HG02571 (cell line): ENCODE measurements at regions not wholly inside any gene's neighbourhood (a gene's known extent, or its start where the extent isn't known, plus 50 kb on each side); places are given as distances from the start of the nearest gene placed in this dataset.
"Not testable (repeated sequence)": the region's sequence is repeated elsewhere in the genome, so short reads cannot be mapped to it uniquely, and the experiment has no call there.

Experiments
- ATAC-seq: cut with Tn5 transposase; IDR thresholded peaks from one replicate; pipeline ENCODE4 v1.9.1; 2021; ENCODE audit warnings: mild to moderate bottlenecking, moderate library complexity; ENCODE audit not compliant: unreplicated experiment

DNA sequence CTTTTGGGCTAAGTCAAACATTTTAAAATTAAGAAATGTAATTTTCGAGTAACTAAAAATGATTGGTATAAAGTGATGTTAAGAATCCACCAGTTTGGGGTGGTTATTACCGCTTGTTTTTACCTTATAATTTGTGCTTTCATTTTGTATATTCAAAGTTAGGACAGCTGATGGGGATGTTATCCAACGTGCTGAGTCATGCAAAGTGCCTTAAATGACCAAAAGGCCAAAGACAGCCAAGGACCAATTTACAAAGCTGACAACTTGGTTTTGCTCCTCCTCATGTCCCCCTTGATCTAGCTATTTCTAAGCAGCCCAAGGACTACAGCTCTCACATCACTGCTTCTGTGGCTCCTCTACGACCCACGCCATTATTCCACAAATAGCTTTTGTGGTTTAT is 181.4 kb upstream of the PCDH7 start:
- ATAC-seq = no peak

DNA sequence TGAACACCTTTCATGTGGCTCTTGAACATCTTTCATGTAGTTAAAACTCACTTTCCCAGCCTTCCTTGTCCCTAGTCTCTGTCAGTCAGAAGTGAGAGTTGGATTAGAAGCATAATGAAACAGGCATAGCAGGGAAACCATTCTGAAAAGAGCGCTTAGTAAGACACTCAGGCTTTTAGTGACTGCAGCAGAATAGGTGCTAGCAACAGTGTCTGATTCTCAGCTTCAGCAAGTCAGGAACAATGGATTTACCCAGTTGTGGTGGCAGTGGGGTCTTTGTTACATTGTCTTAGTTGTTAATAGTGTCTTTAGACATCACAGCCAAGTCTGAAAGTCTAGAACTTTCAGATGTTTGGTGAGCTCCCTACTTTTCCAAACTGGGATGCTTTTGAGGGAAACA is 177.1 kb upstream of the PCDH7 start:
- no peak for ATAC-seq

DNA sequence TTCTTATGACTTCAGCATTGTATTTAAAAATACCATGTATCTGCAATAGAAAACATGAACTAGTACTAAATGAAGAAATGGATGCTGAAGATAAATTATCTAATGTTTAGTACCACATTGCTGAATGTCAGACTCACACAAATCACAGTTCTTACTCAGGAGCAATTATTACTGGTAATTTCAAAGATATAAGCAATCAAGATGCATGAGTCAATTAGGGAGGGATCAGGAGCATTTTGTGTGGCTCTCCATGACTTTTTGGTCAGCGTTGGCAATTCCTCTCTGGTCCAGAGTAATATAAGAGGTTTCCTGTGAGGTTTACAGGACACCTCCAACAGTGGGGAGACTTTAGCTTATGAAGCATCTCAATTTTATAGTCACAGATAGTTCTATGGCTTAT is 167.0 kb upstream of the PCDH7 start:
- ATAC-seq = no peak

DNA sequence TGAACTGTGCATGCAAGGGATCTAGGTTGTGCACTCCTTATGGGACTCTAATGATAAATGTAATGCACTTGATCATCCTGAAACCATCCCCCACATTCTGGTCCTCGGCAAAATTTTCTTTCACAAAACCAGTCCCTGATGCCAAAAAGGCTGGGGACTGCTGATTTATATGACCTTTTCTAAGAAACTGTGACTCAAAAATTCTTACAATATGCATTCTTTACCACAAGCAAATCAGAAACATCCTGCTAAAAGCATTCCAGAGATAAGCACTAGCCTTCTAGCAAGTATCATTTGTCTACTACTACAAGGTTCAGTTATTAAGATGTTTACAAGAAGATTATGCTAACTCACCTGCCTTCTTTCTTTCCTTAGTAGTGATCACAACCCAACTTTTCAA is 166.5 kb upstream of the PCDH7 start:
- no peak for ATAC-seq

DNA sequence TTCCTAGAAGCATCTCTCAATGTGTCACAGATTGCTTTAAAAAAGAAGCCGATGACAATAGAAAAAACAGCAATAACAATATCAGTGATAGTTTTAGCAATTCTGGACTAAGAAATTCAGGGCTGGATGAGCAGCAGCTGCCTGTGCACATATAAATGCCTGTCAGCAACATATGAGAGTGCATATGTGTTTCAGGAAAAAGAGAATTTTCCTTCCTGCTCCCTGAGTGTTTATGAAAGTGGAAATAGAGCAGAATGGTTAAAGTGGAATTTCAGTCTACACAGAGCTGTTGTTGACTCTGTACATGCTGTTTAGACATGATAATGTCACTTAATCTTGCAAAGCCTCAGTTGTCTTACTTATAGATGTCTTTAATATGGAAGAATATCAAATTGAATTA is 164.4 kb upstream of the PCDH7 start:
- no peak for ATAC-seq

DNA sequence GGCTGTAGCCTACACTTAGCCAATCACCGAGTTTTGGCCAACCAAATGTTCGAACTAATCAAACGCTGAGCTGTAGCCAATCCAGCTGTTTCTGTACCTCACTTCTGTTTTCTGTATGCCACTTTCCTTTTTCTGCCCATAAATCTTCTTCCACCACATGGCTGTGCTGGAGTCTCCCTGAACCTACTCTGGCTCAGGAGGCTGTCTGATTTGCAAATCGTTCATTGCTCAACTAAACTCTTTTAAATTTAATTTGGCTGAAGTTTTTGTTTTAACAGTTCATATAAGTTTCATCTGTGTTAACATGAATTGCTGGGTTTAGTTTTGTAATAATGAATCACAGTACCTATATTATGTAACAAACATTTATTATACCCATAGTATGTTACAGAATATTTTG is 160.7 kb upstream of the PCDH7 start:
- ATAC-seq = no peak

DNA sequence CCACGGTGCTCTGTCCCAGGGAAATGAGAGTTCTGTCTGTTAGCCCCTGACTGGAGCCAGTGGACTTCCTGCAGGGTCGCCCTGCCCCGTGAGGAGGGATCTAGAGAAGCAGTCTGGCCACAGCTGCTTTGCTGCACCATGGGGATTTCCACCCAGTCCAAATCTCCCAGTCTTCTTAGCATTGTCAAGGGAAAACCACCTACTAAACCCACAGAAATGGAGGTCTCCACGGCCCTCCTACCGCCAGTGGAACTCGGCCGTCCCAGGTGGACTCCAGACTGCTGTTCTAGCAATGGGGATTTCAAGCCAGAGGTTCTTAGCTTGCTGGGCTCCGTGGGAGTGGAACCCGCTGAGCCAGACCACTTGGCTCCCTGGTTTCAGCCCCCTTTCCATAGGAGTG is 133.3 kb upstream of the PCDH7 start:
- ATAC-seq = no peak

DNA sequence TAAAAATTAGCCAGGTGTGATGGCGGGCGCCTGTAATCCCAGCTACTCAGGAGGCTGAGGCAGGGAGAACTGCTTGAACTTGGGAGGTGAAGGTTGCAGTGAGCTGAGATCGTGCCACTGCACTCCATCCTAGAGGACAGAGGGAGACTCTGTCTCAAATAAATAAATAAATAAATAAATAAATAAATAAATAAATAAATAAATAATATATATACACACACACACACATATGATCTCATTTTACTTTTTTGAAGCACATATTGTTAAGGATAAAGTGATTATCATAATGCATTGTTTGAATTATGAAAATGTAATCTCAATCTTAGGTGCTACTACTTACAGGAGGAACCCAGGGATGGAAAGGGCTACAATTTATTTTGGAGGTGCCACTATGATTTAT is 130.5 kb upstream of the PCDH7 start:
- not testable (repeated sequence) for ATAC-seq

DNA sequence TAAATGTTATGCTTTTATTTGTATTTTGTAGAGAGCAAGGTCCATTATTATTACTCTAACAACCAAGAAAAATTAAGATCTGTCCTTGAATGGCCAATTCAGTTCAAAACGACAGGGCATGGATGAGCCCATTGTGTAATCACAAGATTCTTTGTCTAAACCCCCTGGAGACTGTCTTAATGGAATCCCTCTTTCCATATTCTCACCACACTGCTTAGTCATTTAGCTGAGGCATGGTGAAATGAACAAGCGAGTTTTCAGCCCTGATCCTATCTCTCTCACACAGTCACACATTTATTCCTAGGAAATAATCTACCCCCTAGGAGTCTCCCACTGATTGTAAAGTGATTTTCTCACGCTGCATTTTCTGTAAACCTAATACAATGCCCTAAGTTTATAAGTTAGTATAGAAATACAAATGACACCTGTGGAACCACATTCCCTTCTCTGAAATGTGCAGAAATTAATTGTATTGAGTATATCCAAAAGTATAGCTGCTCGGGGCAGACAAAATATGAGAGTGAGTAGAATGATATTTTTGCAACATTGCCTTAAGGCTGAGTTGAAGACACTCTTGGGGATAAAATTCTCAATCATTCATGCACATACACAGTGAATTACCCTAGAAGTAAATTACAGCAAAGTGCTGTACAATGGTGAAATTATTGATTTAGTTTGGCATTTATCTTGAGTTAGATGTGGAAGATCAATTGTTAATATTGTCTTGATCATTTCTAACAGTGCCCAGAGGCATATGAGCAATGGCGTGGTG is 119.7 kb upstream of the PCDH7 start:
- ATAC-seq = no peak

DNA sequence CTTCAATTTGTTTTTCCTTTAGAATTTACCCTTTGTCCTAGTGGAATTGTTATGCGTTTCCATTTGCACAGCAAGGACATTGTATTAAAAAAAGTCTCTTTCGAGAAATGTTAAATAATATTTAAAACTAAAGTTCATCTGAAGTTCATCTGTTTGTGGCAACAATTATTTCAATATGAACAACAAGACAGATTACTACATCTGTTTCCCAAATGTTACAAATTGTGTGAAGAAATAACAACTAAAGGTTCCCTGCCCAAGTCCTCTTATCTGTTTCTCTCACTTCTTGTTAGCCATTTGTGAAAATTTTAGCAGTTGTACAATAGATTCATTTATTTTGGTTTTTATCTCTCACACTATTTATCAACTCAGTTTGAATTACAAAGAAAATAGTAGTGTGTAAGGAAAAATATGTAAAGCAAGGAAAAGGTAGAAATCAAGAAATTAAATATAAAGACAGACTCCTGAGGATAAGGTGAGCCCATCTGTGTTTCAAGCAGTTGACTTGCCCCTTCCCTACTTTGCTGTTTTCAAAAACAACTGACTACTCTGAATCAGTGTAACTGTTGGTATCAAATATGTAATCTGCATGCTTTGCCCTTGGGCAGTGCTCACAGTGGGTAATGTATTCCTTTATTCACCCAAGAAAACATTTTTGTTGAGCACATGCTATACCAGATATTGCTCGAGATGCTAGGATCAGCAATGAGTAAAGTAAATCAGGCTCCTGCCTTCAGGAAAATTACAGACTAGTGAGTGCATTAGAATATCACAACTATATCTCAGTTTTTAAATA is 118.9 kb upstream of the PCDH7 start:
- ATAC-seq = no peak

DNA sequence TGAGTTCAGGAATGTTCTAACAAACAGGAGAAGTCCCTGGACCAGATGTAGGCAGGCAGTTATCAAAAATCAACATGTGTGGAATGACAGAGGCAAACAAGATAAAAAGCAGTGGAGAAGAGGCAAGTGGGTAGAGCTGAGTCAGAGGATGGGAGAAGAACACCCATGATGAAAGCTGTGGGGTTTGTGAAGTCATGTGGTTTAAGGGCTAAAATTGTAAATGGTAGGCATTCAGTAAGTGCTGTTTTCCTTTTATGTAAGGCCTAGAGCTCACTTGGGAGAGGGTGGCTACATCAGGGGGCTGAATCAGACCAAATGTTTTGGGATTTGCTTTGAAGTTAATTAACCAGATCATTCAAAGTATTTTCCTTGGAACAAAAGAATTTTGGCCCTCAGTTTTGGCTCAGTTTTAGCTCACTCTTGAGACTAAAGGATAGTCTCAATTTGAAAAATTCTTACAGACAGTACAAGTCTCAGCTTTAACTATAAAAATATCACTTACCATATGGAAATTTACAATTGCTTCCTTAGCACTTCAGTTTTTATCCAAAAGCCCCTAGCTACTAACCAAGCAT is 114.5 kb upstream of the PCDH7 start:
- ATAC-seq = no peak

DNA sequence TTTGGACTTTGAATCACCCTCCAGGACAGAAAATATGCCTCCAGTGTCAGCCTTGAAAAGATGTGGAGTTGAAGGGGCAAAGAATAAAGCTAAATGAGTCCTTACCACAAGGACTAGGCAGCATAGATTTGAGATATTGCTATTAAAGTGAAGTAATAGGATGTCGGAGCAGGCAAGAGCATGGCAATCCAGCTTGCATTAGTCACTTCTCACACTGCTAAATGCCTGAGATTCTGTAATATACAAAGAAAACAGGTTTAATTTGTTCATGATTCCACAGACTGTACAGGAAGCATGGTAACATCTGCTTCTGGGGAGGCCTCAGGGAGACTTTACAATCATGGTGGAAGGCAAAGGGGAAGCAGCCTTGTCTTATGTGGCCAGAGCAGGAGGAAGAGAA is 109.8 kb upstream of the PCDH7 start:
- no peak for ATAC-seq

DNA sequence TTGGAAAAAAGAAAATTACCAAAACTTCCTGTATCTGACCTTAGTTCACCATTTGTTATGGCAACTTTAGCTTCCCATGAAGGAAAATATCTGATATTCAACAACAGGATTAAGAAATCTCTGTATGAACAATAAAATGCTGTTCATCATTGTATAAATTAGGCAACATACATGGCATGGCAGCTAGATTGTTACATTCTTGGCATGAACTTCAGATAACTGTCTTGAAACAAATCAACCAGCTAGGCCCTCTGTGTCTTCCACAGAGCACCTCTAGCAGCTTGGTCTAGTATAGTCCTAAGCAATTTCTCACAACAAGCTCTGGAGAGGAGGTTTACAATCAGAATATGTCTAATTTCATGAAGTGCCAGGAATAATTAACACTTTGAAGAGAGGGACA is 105.4 kb upstream of the PCDH7 start:
- ATAC-seq = no peak

DNA sequence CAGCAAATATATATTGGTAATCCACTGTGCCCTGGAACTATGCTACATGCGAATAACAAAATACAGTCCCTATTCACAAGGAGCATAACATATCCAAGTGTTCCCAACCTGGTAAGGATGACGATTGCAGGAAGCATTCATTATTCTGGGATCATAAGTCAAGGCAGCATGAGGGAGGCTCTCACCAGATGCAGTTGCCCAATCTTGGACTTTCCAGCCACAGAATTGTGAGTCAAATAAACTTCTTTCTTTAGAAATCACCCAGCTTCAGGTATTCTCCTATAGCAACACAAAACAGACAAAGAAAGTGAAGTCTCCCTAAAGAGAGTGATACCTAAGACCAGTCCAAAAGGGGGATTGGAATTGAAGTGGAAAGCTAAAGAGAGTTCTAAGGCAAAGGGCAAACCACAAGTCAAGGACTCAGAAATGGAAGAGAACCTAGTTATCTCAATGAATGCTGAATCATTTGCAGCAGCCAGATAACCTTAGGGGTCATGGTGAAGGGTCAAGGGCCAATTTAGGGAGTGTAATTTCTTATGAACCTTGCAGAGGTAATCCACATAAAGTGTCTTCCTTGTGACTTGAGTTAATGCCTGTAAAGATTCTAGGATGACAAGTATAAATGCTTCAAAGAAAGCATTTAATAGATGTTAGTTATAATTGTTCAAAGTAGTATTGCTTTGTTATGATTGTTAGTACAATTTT is 103.1 kb upstream of the PCDH7 start:
- ATAC-seq = no peak

DNA sequence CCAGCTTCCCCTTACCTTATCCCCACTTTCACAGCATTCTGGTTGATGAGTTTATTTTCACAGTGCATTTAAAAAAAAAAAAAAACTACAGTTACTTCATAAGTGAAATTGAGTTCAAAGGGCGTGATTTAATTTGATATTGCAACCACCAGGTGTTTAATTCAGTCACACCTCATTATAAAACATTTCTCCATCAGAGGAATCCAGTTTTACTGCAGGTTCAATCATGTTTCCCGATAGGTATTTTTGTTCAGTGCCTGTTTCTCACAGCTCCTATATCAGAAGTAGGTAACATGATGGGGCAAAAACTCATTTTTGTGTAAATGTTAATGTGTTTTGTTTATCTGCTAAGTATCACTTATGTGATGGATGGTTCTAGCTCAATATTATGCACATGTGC is 102.3 kb upstream of the PCDH7 start:
- ATAC-seq = no peak

DNA sequence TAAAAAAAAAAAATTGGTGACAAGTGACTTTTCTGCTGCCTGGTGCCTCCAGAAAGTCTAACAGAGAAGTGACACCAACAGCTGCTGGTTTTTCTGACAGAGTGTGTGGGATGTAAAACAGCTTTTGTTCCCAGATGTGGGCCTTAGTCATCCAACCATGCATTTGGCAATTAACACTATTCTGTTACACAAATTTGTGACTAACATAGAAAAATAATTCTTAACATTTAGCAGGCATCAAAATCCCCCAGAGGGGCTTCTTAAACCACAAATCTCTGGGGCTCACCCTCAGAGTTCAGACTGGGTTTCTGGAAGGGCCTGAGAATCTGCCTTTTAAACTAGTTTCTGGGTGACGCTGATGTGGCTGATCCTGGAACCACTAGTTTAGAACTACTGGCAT is 100.5 kb upstream of the PCDH7 start:
- no peak for ATAC-seq

DNA sequence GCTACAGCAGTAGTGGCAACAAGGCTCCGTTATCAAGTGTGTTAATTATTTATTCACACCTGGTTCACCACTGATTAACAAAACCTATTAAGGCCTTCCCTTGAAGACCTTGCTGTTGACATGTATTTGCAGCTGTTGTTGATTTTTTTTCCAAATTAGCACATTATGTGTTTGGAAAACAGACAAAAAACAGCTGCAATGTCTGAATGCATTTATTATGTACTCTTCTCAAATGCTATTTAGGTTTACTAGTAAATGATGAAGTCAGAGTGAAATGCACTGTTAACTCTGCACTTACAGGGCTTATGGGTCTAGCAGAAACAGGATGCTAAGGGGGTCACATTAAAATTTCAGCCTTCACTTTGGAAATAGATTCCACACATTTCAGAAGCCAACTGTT is 99.5 kb upstream of the PCDH7 start:
- no peak for ATAC-seq

DNA sequence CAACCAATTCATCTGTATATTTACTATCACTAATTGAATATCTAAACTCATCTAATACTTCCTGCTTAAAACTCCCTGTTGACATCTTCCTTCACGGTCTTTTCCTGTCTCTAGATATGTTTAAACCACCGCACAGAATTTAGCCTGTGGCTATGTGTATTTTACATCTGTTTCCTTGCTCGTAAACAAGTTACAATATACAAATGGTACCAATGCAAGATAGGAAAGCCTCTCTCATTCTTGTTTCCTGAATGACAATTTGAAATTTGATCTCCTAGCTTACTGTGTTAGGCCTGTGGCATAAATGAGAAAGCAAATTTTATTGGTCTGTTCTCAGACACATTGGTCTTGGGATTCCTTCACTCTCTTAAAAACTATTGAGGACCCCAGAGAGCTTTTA is 89.7 kb upstream of the PCDH7 start:
- no peak for ATAC-seq

DNA sequence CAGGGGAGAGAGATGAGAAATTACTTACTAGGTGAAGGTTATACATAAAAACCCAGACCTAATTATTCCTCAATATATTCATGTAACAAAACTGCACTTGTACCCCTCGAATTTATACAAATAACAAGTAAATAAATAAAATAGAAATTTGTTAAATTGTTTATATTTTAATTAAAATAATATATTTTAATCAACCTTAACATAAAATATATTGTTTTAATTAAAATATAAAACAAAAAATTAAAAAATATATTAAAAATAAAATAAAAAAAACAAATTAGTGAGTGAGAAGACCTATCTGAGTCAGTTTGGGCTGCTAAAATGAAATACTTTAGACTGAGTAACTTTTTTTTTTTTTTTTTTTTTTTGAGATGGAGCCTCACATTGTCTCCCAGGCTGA is 87.4 kb upstream of the PCDH7 start:
- no peak for ATAC-seq

DNA sequence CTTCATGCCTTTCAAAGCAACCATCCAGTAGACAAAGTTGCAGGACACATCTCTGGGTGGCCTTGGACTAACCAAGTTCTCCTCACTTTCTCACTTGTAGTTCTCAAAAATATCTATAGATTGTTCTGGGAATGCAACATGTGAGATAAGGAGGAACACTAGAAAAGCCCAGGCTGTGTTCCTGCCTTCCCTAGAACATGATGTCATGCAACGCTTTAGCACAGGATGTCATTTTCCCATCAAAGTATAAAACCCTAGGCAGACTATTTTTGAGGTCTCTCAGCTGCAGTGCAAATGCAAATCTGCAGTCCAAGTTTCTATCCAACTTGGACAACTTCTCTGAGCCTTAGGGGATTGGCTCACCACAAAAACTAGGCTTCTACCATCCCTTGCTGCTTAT is 78.8 kb upstream of the PCDH7 start:
- no peak for ATAC-seq

DNA sequence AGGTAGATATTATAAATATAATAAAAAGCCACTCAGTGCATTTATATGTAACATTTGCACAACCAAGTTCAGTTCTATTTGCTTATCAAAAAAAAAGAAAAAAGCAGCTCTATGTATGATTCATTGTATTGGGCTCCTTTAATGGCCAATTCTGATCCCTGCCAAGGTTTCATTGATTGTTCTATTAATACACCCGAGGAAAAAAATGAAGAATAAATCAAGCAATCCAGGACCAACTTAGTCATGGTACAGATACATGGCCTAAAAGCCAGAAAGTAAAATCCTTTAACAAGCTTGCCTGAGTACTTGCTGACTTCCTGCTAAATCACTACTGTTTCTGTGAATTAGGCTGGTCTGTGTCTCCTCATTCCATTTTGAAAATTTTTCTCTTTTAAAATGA is 77.6 kb upstream of the PCDH7 start:
- ATAC-seq = no peak

DNA sequence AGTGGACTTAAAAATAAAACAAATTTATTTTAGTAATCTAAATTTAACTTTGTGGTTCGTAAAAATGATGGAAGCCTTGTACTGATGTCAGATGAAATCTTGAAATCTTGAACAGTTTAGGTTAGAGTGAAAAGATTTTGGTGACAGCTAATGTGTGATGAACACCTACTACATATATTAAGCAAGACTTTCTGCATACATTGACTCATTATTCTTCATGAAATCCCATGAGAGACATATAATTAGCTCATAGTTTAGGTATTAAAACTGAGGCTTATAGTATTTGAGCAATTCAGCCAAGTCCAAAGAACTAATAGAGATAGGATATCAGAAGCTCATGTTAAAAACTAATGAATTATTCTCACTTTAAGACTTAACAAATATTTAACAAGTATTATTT is 66.9 kb upstream of the PCDH7 start:
- no peak for ATAC-seq
